ENCODE measurements at regions not wholly inside any gene's neighbourhood (a gene's known extent, or its start where the extent isn't known, plus 50 kb on each side); places are given as distances from the start of the nearest gene placed in this dataset.

DNA sequence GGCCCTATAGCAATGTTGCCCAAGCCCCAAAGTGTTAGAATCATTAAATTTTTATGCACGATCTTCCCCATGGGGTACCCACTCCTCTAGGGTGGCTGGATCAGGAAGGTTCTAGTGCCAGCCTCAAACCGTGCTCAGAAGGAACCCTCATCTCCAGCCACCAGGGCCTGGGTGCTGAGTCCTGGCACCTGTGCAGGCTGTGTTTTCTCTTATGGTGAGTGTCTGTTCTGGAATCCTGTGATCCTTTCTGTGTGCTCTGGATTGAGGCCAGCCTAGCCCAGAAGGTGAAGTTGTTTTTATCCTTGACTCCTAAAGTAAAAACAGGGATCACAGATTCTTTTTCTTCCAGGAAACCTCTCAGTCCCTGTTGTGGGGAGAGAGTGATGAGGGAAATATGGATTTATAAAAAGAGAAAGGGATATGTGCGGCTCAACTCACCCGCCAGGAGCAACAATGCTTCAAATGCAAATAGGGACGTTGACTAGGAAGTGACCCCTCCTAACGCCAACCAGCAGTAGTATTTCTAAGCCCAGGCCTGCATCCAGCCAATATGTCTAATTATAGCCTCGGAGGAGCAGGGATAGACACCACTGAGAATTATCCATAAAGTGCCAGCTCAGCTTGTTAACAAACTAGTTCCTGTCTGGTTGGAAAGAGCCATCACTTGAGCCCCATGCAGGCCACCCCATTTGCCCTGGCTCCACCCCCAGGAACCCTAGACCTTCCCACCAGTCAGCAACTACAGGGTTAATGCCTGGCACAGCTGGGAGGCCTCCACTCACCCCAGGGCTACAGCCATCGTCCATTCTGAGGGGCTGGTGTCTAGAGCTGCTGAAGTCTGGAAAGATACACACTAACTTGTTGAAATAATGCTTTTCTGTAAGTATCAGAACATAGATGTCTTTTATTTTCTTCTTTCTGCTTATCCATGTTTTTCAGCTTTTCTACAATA is 513.5 kb upstream of the PROK2 start:
- TF ChIP-seq, protein P1, sequence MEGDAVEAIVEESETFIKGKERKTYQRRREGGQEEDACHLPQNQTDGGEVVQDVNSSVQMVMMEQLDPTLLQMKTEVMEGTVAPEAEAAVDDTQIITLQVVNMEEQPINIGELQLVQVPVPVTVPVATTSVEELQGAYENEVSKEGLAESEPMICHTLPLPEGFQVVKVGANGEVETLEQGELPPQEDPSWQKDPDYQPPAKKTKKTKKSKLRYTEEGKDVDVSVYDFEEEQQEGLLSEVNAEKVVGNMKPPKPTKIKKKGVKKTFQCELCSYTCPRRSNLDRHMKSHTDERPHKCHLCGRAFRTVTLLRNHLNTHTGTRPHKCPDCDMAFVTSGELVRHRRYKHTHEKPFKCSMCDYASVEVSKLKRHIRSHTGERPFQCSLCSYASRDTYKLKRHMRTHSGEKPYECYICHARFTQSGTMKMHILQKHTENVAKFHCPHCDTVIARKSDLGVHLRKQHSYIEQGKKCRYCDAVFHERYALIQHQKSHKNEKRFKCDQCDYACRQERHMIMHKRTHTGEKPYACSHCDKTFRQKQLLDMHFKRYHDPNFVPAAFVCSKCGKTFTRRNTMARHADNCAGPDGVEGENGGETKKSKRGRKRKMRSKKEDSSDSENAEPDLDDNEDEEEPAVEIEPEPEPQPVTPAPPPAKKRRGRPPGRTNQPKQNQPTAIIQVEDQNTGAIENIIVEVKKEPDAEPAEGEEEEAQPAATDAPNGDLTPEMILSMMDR (IDR thresholded peaks at IDR 0.05): no peak
- no peak for TF ChIP-seq EP300 (IDR thresholded peaks at IDR 0.05)
- no peak for TF ChIP-seq POLR2A (IDR thresholded peaks at IDR 0.05)
